Ascending aorta (tissue), 2 donors: ENCODE measurements at regions not wholly inside any gene's neighbourhood (a gene's known extent, or its start where the extent isn't known, plus 50 kb on each side); places are given as distances from the start of the nearest gene placed in this dataset.
"Not testable (repeated sequence)": the region's sequence is repeated elsewhere in the genome, so short reads cannot be mapped to it uniquely, and the experiment has no call there.

Source experiments
- DNase-seq, 2 donors: peaks; one replicate each; pipeline ENCODE4 v3.0.0-alpha.2; 2019; ENCODE audit warnings: low spot score in 2 of 2
- H3K27ac ChIP-seq, 2 donors: fragments of 200-600 bp; sonication (generic); one replicate each; pipeline ENCODE4 v1.5.1; 2016 to 2017; ENCODE audit warnings: mild to moderate bottlenecking in 1 of 2
- H3K27me3 ChIP-seq: fragments of 200-600 bp; sonication (generic); one replicate; pipeline ENCODE4 v1.5.1; 2017
- H3K36me3 ChIP-seq, 2 donors: fragments of 200-600 bp; sonication (generic); one replicate each; pipeline ENCODE4 v1.5.1; 2016
- H3K4me1 ChIP-seq, 2 donors: fragments of 200-600 bp; sonication (generic); one replicate each; pipeline ENCODE4 v1.5.1; 2016 to 2017; ENCODE audit warnings: mild to moderate bottlenecking in 1 of 2
- H3K4me3 ChIP-seq, 2 donors: fragments of 200-600 bp; sonication (generic); one replicate each; pipeline ENCODE4 v1.5.1; 2016 to 2017; ENCODE audit warnings: mild to moderate bottlenecking in 1 of 2
- H3K9me3 ChIP-seq, 2 donors: fragments of 200-600 bp; sonication (generic); one replicate each; pipeline ENCODE4 v1.5.1; 2016
- intact Hi-C: fragments of 100-400 bp; cut with DNase I; formaldehyde crosslinking; loops from one replicate; pipeline ENCODE4 v1.15.1; 2023
- TF ChIP-seq, protein P1 (sequence below), 3 experiments: fragments of 200-600 bp in 2 of 3; fragments of 450-650 bp in 1 of 3; sonication (generic) in 2 of 3; IDR thresholded peaks; one replicate each; pipeline ENCODE4 v1.5.1; 2016 to 2019; ENCODE audit warnings: antibody characterized with exemption in 3 of 3, mild to moderate bottlenecking in 1 of 3, moderate library complexity in 1 of 3

GRCh38 chr4:60683973-60684372 lies 516.2 kb upstream of the ADGRL3 start:
- no peaks in the 10 kb centered on the region for H3K9me3 ChIP-seq
- H3K36me3 ChIP-seq = no peaks in the 10 kb centered on the region
- TF ChIP-seq, protein P1, sequence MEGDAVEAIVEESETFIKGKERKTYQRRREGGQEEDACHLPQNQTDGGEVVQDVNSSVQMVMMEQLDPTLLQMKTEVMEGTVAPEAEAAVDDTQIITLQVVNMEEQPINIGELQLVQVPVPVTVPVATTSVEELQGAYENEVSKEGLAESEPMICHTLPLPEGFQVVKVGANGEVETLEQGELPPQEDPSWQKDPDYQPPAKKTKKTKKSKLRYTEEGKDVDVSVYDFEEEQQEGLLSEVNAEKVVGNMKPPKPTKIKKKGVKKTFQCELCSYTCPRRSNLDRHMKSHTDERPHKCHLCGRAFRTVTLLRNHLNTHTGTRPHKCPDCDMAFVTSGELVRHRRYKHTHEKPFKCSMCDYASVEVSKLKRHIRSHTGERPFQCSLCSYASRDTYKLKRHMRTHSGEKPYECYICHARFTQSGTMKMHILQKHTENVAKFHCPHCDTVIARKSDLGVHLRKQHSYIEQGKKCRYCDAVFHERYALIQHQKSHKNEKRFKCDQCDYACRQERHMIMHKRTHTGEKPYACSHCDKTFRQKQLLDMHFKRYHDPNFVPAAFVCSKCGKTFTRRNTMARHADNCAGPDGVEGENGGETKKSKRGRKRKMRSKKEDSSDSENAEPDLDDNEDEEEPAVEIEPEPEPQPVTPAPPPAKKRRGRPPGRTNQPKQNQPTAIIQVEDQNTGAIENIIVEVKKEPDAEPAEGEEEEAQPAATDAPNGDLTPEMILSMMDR (IDR thresholded peaks at IDR 0.05) = no peak
- peaks cover 0 to 9% of the 10 kb centered on the region in 2 donors for H3K4me1 ChIP-seq
- no peaks in the 10 kb centered on the region for H3K27me3 ChIP-seq
- peak overlapping the region in 1 of 2 donors; percentile 25 for H3K4me3 ChIP-seq
- peak in 1 of 2 donors; percentile 70 for DNase-seq
- intact Hi-C loops = loop anchor here (2.0 kb wide), 1 partner anchor 41 kb away; no protein-coding TSS in a partner anchor
- H3K27ac ChIP-seq = peak overlapping the region; percentile 50 to 70

- H3K4me3 ChIP-seq, H3K4me1 ChIP-seq, H3K27ac ChIP-seq, DNase-seq, H3K27me3 ChIP-seq, H3K36me3 ChIP-seq, intact Hi-C loops, H3K9me3 ChIP-seq: not testable (repeated sequence)
Measured at GRCh38 chr4:60696062-60696461, 504.1 kb upstream of the ADGRL3 start.

- H3K27ac ChIP-seq = no peak overlapping the region
- no peak overlapping the region for H3K4me3 ChIP-seq
- no peak for DNase-seq
- TF ChIP-seq, protein P1 (IDR thresholded peaks at IDR 0.05) = no peak
- intact Hi-C loops = no loop called here
- H3K27me3 ChIP-seq = no peaks in the 10 kb centered on the region
- H3K9me3 ChIP-seq = no peaks in the 10 kb centered on the region
- H3K4me1 ChIP-seq = peaks cover 0 to 2% of the 10 kb centered on the region in 2 donors
- H3K36me3 ChIP-seq = no peaks in the 10 kb centered on the region
Measured at GRCh38 chr4:60709061-60709460, 491.1 kb upstream of the ADGRL3 start.

- DNase-seq = no peak
- TF ChIP-seq, protein P1 (IDR thresholded peaks at IDR 0.05) = no peak
- H3K4me1 ChIP-seq = peaks cover 2 to 6% of the 10 kb centered on the region in 2 donors
Measured at GRCh38 chr4:60718874-60719273, 481.3 kb upstream of the ADGRL3 start.

GRCh38 chr4:60721685-60722084 lies 478.4 kb upstream of the ADGRL3 start:
- no peaks in the 10 kb centered on the region for H3K27me3 ChIP-seq
- H3K4me3 ChIP-seq = no peak overlapping the region
- H3K36me3 ChIP-seq = no peaks in the 10 kb centered on the region
- TF ChIP-seq, protein P1 (IDR thresholded peaks at IDR 0.05) = no peak
- H3K4me1 ChIP-seq = peaks cover 2 to 16% of the 10 kb centered on the region in 2 donors
- intact Hi-C loops = no loop called here
- H3K9me3 ChIP-seq = no peaks in the 10 kb centered on the region
- no peak overlapping the region for H3K27ac ChIP-seq
- DNase-seq = no peak

More at GRCh38 chr4:60718874-60719273, 481.3 kb upstream of the ADGRL3 start:
- intact Hi-C loops = no loop called here
- H3K4me3 ChIP-seq = no peak overlapping the region
- no peaks in the 10 kb centered on the region for H3K36me3 ChIP-seq
- H3K27me3 ChIP-seq = no peaks in the 10 kb centered on the region
- no peaks in the 10 kb centered on the region for H3K9me3 ChIP-seq
- no peak overlapping the region for H3K27ac ChIP-seq

DNA sequence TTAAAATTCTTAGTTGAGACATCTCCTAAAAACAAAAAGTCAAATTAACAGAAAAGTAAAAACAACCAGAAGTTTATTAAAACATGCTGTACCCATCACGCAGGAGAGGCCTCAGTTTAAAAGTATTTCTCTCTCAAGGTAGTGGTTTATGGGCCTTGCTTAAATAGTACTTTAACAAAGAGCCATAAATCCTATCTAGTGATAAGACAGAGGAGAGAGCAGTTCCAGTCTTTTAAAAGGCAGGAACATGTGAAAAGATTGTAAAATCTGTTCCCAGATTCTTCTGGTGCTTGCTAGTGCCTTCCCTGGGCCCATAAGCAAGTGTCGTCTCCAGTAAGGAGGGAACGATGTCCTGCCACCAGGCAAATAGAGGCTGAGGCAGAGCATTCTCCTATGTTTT lies 476.3 kb upstream of the ADGRL3 start:
- TF ChIP-seq, protein P1 (IDR thresholded peaks at IDR 0.05) = no peak
- H3K4me1 ChIP-seq = peaks cover 2 to 16% of the 10 kb centered on the region in 2 donors
- H3K27ac ChIP-seq = peak overlapping the region; percentile 66 to 69
- no peaks in the 10 kb centered on the region for H3K36me3 ChIP-seq
- DNase-seq = no peak
- no peak overlapping the region for H3K4me3 ChIP-seq
- no peaks in the 10 kb centered on the region for H3K27me3 ChIP-seq
- intact Hi-C loops = loop anchor here (2.0 kb wide), 1 partner anchor 41 kb away; no protein-coding TSS in a partner anchor
- peaks cover 0 to 10% of the 10 kb centered on the region in 2 donors for H3K9me3 ChIP-seq
